Activated T-helper 2 cell treated with anti-CD3 and anti-CD28 coated beads, Interferon-gamma antibody, Interleukin-2, Interleukin-4, amounts not matched to agents 10 μg/mL and 5 μg/mL and 100 μg/mL, durations not matched to agents 14 hours and 24 hours and 36 hours (primary cell): ENCODE measurements at regions not wholly inside any gene's neighbourhood (a gene's known extent, or its start where the extent isn't known, plus 50 kb on each side); places are given as distances from the start of the nearest gene placed in this dataset.
"Not testable (repeated sequence)": the region's sequence is repeated elsewhere in the genome, so short reads cannot be mapped to it uniquely, and the experiment has no call there.

Source experiments
- DNase-seq: peaks from one replicate; pipeline ENCODE4 v3.0.0; 2021; ENCODE audit warnings: low spot score
- H3K27ac Mint-ChIP-seq: one replicate; pipeline ENCODE4 v1.8.0; 2021; ENCODE audit warnings: mixed read lengths
- H3K27me3 Mint-ChIP-seq: one replicate; pipeline ENCODE4 v1.8.0; 2021; ENCODE audit warnings: low read depth, mixed read lengths
- H3K36me3 Mint-ChIP-seq: one replicate; pipeline ENCODE4 v1.8.0; 2021; ENCODE audit warnings: low read depth, mixed read lengths
- H3K4me1 Mint-ChIP-seq: one replicate; pipeline ENCODE4 v1.8.0; 2021; ENCODE audit warnings: low read depth, mixed read lengths
- H3K4me3 Mint-ChIP-seq: one replicate; pipeline ENCODE4 v1.8.0; 2021; ENCODE audit warnings: low read depth, mild to moderate bottlenecking, moderate library complexity, mixed read lengths
- H3K9me3 Mint-ChIP-seq: one replicate; pipeline ENCODE4 v1.8.0; 2021; ENCODE audit warnings: mixed read lengths
- intact Hi-C: fragments of 100-400 bp; cut with micrococcal nuclease; formaldehyde crosslinking; loops from one replicate; pipeline ENCODE4 v1.15.1; 2023

- H3K36me3 Mint-ChIP-seq, H3K4me3 Mint-ChIP-seq, DNase-seq, H3K27me3 Mint-ChIP-seq, H3K27ac Mint-ChIP-seq, intact Hi-C loops, H3K4me1 Mint-ChIP-seq: not testable (repeated sequence)
- H3K9me3 Mint-ChIP-seq: peaks cover 18% of the 10 kb centered on the region
Measured at GRCh38 chr4:171475111-171475510, 338.1 kb upstream of the GALNTL6 start.

GRCh38 chr4:171473155-171473554 is 340.0 kb upstream of the GALNTL6 start:
- H3K4me3 Mint-ChIP-seq: no peak overlapping the region
- intact Hi-C loops: no loop called here

GRCh38 chr4:171472230-171472629 is 341.0 kb upstream of the GALNTL6 start:
- no peaks in the 10 kb centered on the region for H3K36me3 Mint-ChIP-seq
- H3K4me3 Mint-ChIP-seq: no peak overlapping the region
- no peak overlapping the region for H3K27ac Mint-ChIP-seq
- H3K4me1 Mint-ChIP-seq: no peaks in the 10 kb centered on the region
- H3K27me3 Mint-ChIP-seq: no peaks in the 10 kb centered on the region
- H3K9me3 Mint-ChIP-seq: peaks cover 18% of the 10 kb centered on the region
- intact Hi-C loops: no loop called here
- no peak for DNase-seq

More at GRCh38 chr4:171473155-171473554, 340.0 kb upstream of the GALNTL6 start:
- H3K36me3 Mint-ChIP-seq: no peaks in the 10 kb centered on the region
- H3K27ac Mint-ChIP-seq: no peak overlapping the region
- peaks cover 18% of the 10 kb centered on the region for H3K9me3 Mint-ChIP-seq
- no peaks in the 10 kb centered on the region for H3K27me3 Mint-ChIP-seq
- H3K4me1 Mint-ChIP-seq: no peaks in the 10 kb centered on the region
- DNase-seq: no peak

- H3K4me3 Mint-ChIP-seq: no peak overlapping the region
- no peaks in the 10 kb centered on the region for H3K36me3 Mint-ChIP-seq
- H3K9me3 Mint-ChIP-seq: peaks cover 7% of the 10 kb centered on the region
- no peaks in the 10 kb centered on the region for H3K4me1 Mint-ChIP-seq
- no peak overlapping the region for H3K27ac Mint-ChIP-seq
- no peak for DNase-seq
- H3K27me3 Mint-ChIP-seq: no peaks in the 10 kb centered on the region
- intact Hi-C loops: no loop called here
Measured at GRCh38 chr4:171464499-171464898, 348.7 kb upstream of the GALNTL6 start.

- DNase-seq: no peak
- intact Hi-C loops: no loop called here
- Mint-ChIP-seq H3K9me3 (peaks cover 12% of the 10 kb centered on the region), H3K36me3 (no peaks in the 10 kb centered on the region), H3K27ac (no peak overlapping the region), H3K27me3 (no peaks in the 10 kb centered on the region), H3K4me1 (no peaks in the 10 kb centered on the region), H3K4me3 (no peak overlapping the region)
Measured at GRCh38 chr4:171461191-171461590, 352.0 kb upstream of the GALNTL6 start.

GRCh38 chr4:171448919-171449481 is 364.2 kb upstream of the GALNTL6 start:
- intact Hi-C loops: no loop called here
- Mint-ChIP-seq H3K27ac (no peak overlapping the region), H3K4me3 (no peak overlapping the region), H3K4me1 (no peaks in the 10 kb centered on the region), H3K36me3 (no peaks in the 10 kb centered on the region), H3K9me3 (peaks cover 4% of the 10 kb centered on the region), H3K27me3 (no peaks in the 10 kb centered on the region)
- no peak for DNase-seq

GRCh38 chr4:171448358-171448757 is 364.8 kb upstream of the GALNTL6 start:
- no peaks in the 10 kb centered on the region for H3K36me3 Mint-ChIP-seq
- H3K27me3 Mint-ChIP-seq: no peaks in the 10 kb centered on the region
- DNase-seq: no peak
- intact Hi-C loops: no loop called here
- no peaks in the 10 kb centered on the region for H3K4me1 Mint-ChIP-seq
- H3K4me3 Mint-ChIP-seq: no peak overlapping the region
- no peak overlapping the region for H3K27ac Mint-ChIP-seq
- H3K9me3 Mint-ChIP-seq: peaks cover 4% of the 10 kb centered on the region

- no peak overlapping the region for H3K4me3 Mint-ChIP-seq
- H3K27me3 Mint-ChIP-seq: no peaks in the 10 kb centered on the region
- H3K9me3 Mint-ChIP-seq: peaks cover 7% of the 10 kb centered on the region
- intact Hi-C loops: no loop called here
- no peaks in the 10 kb centered on the region for H3K36me3 Mint-ChIP-seq
- no peak overlapping the region for H3K27ac Mint-ChIP-seq
- no peak for DNase-seq
- no peaks in the 10 kb centered on the region for H3K4me1 Mint-ChIP-seq
Measured at GRCh38 chr4:171441300-171441941, 371.8 kb upstream of the GALNTL6 start.

GRCh38 chr4:171433674-171434073 is 379.5 kb upstream of the GALNTL6 start:
- intact Hi-C loops: no loop called here
- Mint-ChIP-seq H3K36me3 (no peaks in the 10 kb centered on the region), H3K4me3 (no peak overlapping the region)

GRCh38 chr4:171432536-171432935 is 380.7 kb upstream of the GALNTL6 start:
- no peak for DNase-seq
- Mint-ChIP-seq H3K36me3 (no peaks in the 10 kb centered on the region), H3K4me3 (no peak overlapping the region), H3K9me3 (peaks cover 4% of the 10 kb centered on the region), H3K27me3 (no peaks in the 10 kb centered on the region), H3K27ac (no peak overlapping the region), H3K4me1 (no peaks in the 10 kb centered on the region)
- intact Hi-C loops: no loop called here

More at GRCh38 chr4:171433674-171434073, 379.5 kb upstream of the GALNTL6 start:
- Mint-ChIP-seq H3K9me3 (no peaks in the 10 kb centered on the region), H3K4me1 (no peaks in the 10 kb centered on the region), H3K27me3 (no peaks in the 10 kb centered on the region), H3K27ac (no peak overlapping the region)
- no peak for DNase-seq

GRCh38 chr4:171430495-171430894 is 382.7 kb upstream of the GALNTL6 start:
- H3K4me1 Mint-ChIP-seq: no peaks in the 10 kb centered on the region
- peaks cover 4% of the 10 kb centered on the region for H3K9me3 Mint-ChIP-seq
- no peaks in the 10 kb centered on the region for H3K36me3 Mint-ChIP-seq
- DNase-seq: no peak
- no peak overlapping the region for H3K27ac Mint-ChIP-seq
- H3K4me3 Mint-ChIP-seq: no peak overlapping the region
- intact Hi-C loops: no loop called here
- H3K27me3 Mint-ChIP-seq: no peaks in the 10 kb centered on the region

GRCh38 chr4:171397175-171397574 is 416.0 kb upstream of the GALNTL6 start:
- H3K36me3 Mint-ChIP-seq: no peaks in the 10 kb centered on the region
- no peak overlapping the region for H3K4me3 Mint-ChIP-seq

GRCh38 chr4:171390626-171391025 is 422.6 kb upstream of the GALNTL6 start:
- no peak for DNase-seq
- no peak overlapping the region for H3K27ac Mint-ChIP-seq
- no peak overlapping the region for H3K4me3 Mint-ChIP-seq
- H3K36me3 Mint-ChIP-seq: no peaks in the 10 kb centered on the region
- H3K27me3 Mint-ChIP-seq: no peaks in the 10 kb centered on the region
- peaks cover 6% of the 10 kb centered on the region for H3K9me3 Mint-ChIP-seq
- no peaks in the 10 kb centered on the region for H3K4me1 Mint-ChIP-seq
- intact Hi-C loops: no loop called here

More at GRCh38 chr4:171397175-171397574, 416.0 kb upstream of the GALNTL6 start:
- H3K27ac Mint-ChIP-seq: no peak overlapping the region
- DNase-seq: no peak
- H3K9me3 Mint-ChIP-seq: no peaks in the 10 kb centered on the region
- H3K4me1 Mint-ChIP-seq: no peaks in the 10 kb centered on the region
- intact Hi-C loops: no loop called here
- H3K27me3 Mint-ChIP-seq: no peaks in the 10 kb centered on the region
